Brain microvascular endothelial cell (primary cell): ENCODE measurements at regions not wholly inside any gene's neighbourhood (a gene's known extent, or its start where the extent isn't known, plus 50 kb on each side); places are given as distances from the start of the nearest gene placed in this dataset.

Source experiments
- DNase-seq: peaks from one replicate; pipeline ENCODE4 v3.0.0-alpha.2; 2020
- H3K27ac ChIP-seq: fragments of 250-450 bp; sonication (Bioruptor Pico); 2 replicates; pipeline ENCODE4 v1.5.1; 2020; ENCODE audit warnings: mild to moderate bottlenecking, moderate library complexity
- H3K27me3 ChIP-seq: fragments of 250-450 bp; sonication (Bioruptor Pico); replicated peaks from 2 replicates; pipeline ENCODE4 v1.5.1; 2020; ENCODE audit warnings: mild to moderate bottlenecking
- H3K36me3 ChIP-seq: fragments of 250-450 bp; sonication (Bioruptor Pico); replicated peaks from 2 replicates; pipeline ENCODE4 v1.5.1; 2020; ENCODE audit warnings: mild to moderate bottlenecking
- H3K4me3 ChIP-seq: 2 replicates; pipeline ENCODE4 v1.5.1; 2011; ENCODE audit warnings: low read depth, mild to moderate bottlenecking, control low read depth, low read length, moderate library complexity
- in situ Hi-C: cut with HindIII; loops from 2 replicates; pipeline ENCODE4 v1.10.0; 2017; ENCODE audit warnings: low sequenced_read_pairs, low pct_ligation_motif_present
- TF ChIP-seq, protein P1 (sequence below): IDR thresholded peaks from 2 replicates; pipeline ENCODE4 v1.5.1; 2011; ENCODE audit warnings: low read depth, mild to moderate bottlenecking, moderate library complexity, low read length, control low read depth, inconsistent platforms; ENCODE audit errors: missing control alignments

DNA sequence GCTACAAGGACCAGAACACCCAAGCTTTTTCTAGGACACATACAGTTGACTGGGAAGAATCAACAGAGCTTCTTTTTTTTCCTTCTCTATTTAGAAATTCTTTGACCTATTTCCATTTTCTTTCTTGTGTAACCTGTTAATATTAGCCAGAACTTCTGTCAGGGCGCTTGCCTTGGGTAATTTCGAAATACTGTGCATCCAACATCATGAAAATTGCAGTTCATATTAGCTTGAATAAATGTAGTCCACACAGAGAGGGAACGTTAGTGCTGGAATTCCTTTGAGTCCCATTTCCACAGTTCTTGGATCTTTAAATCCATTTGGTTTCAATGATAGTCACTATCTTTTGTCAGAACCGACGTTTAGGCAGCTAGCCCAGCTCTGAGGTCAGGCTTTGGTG lies 141.8 kb downstream of the MXRA5 start:
- TF ChIP-seq, protein P1, sequence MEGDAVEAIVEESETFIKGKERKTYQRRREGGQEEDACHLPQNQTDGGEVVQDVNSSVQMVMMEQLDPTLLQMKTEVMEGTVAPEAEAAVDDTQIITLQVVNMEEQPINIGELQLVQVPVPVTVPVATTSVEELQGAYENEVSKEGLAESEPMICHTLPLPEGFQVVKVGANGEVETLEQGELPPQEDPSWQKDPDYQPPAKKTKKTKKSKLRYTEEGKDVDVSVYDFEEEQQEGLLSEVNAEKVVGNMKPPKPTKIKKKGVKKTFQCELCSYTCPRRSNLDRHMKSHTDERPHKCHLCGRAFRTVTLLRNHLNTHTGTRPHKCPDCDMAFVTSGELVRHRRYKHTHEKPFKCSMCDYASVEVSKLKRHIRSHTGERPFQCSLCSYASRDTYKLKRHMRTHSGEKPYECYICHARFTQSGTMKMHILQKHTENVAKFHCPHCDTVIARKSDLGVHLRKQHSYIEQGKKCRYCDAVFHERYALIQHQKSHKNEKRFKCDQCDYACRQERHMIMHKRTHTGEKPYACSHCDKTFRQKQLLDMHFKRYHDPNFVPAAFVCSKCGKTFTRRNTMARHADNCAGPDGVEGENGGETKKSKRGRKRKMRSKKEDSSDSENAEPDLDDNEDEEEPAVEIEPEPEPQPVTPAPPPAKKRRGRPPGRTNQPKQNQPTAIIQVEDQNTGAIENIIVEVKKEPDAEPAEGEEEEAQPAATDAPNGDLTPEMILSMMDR = no peak
- H3K27ac ChIP-seq = no peak overlapping the region
- in situ Hi-C loops = no loop called here
- H3K4me3 ChIP-seq = no peak overlapping the region
- no peak for DNase-seq
- H3K27me3 ChIP-seq = no peaks in the 10 kb centered on the region
- no peaks in the 10 kb centered on the region for H3K36me3 ChIP-seq

- no peak for DNase-seq
- Histone ChIP-seq H3K4me3 (no peak overlapping the region), H3K27ac (no peak overlapping the region), H3K36me3 (no peaks in the 10 kb centered on the region), H3K27me3 (no peaks in the 10 kb centered on the region)
- TF ChIP-seq, protein P1 = no peak
- in situ Hi-C loops = no loop called here
Measured at GRCh38 chrX:3195845-3196244, 150.6 kb downstream of the MXRA5 start.

DNA sequence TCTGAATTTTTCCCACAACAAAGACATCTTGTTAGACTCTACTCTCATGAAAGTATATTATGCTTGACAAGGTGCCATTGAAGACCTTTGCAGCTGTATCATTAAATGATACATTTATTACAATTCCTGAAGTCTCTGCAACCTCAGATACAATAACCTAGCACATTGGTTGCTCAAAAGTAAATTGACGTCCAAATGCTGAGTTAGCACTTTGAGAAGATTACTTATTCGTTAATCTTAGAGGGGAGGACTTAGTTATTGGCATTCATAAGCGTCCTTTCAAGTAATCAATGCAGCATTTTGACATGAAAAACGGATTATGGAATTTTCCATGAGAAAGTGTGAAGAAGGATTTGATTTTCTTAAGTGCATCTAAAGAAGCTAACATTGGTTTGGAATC lies 151.6 kb downstream of the ARSF start:
- H3K27me3 ChIP-seq = no peaks in the 10 kb centered on the region
- DNase-seq = no peak
- H3K27ac ChIP-seq = no peak overlapping the region
- H3K4me3 ChIP-seq = no peak overlapping the region
- TF ChIP-seq, protein P1 = no peak
- no peaks in the 10 kb centered on the region for H3K36me3 ChIP-seq
- in situ Hi-C loops = no loop called here

DNA sequence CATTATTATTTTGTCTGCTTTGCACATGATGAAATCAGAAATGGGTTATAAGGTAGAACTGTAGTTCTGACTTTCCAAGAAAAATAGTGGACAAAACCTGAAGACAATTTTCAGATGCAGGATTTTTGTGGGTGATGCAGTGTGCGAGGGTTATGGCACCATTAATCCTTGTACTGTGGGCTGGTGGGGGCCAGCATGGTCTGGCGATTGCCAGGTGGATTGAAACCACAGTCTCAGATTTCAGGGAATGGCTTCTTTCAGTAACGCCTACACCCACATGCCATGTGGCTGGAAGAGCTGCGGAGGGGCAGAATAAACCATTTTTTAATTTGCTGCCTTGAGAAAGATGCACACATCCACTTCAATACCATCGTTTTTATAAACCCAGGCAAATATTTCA lies 150.5 kb downstream of the ARSF start:
- H3K27ac ChIP-seq = no peak overlapping the region
- DNase-seq = no peak
- in situ Hi-C loops = no loop called here
- TF ChIP-seq, protein P1 = no peak
- no peak overlapping the region for H3K4me3 ChIP-seq
- H3K36me3 ChIP-seq = no peaks in the 10 kb centered on the region
- H3K27me3 ChIP-seq = no peaks in the 10 kb centered on the region

DNA sequence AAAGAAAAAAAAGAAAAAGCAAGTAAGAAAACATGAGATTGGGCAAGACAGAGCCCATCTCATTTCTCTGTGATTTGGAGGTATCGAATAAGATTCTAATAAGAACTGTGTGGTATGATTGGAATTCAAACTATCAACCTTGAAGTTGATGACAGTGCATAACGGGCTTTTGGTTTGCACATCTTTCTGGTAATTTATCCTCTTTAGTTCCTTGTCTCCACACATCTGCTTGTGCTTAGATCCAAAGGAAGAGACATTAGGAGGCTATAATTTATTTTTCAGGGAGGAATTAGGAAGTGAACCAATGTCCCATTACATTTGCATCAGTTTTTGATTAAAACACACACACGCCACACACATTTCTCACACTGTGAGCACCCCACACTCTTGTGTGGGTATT lies 149.9 kb downstream of the ARSF start:
- in situ Hi-C loops = no loop called here
- no peaks in the 10 kb centered on the region for H3K36me3 ChIP-seq
- no peak overlapping the region for H3K27ac ChIP-seq
- no peak overlapping the region for H3K4me3 ChIP-seq
- no peak for DNase-seq
- H3K27me3 ChIP-seq = no peaks in the 10 kb centered on the region
- TF ChIP-seq, protein P1 = no peak

- in situ Hi-C loops = no loop called here
- H3K36me3 ChIP-seq = no peaks in the 10 kb centered on the region
- DNase-seq = peak; percentile 24
- TF ChIP-seq, protein P1 = no peak
- H3K27ac ChIP-seq = no peak overlapping the region
- H3K27me3 ChIP-seq = no peaks in the 10 kb centered on the region
- no peak overlapping the region for H3K4me3 ChIP-seq
Measured at GRCh38 chrX:3184176-3184930, 143.1 kb downstream of the ARSF start.
